Panc1 (cell line): ENCODE measurements at regions not wholly inside any gene's neighbourhood (a gene's known extent, or its start where the extent isn't known, plus 50 kb on each side); places are given as distances from the start of the nearest gene placed in this dataset.

Experiments used
- CTCF ChIP-seq: fragments of 450-650 bp; IDR thresholded peaks from 2 replicates; pipeline ENCODE4 v1.5.1; 2017; ENCODE audit warnings: mild to moderate bottlenecking
- POLR2AphosphoS5 ChIP-seq: IDR thresholded peaks from 2 replicates; pipeline ENCODE4 v1.6.1; 2012; ENCODE audit warnings: mild to moderate bottlenecking, low read depth, low read length, moderate library complexity
- REST ChIP-seq, 2 experiments: IDR thresholded peaks; 2 replicates each; pipeline ENCODE4 v1.6.1; 2011 to 2012; ENCODE audit warnings: low read depth in 2 of 2, control low read depth in 1 of 2, low read length in 1 of 2, mild to moderate bottlenecking in 1 of 2, moderate library complexity in 1 of 2; ENCODE audit not compliant: insufficient read depth in 1 of 2
- SIN3A ChIP-seq: IDR thresholded peaks from 2 replicates; pipeline ENCODE4 v1.6.1; 2012; ENCODE audit warnings: low read depth, mild to moderate bottlenecking, low read length, moderate library complexity, borderline replicate concordance; ENCODE audit not compliant: insufficient read depth

GRCh38 chr1:102640872-102641271, 467.4 kb downstream of the COL11A1 start:
- no peak for TF ChIP-seq REST (IDR thresholded peaks at IDR 0.05; ENCODE audit: insufficient read depth in 1 of 2, low read depth in 2 of 2, low read length in 1 of 2)
- no peak for TF ChIP-seq POLR2AphosphoS5
- TF ChIP-seq CTCF = no peak
- no peak for TF ChIP-seq SIN3A
